GM18499 (cell line): ENCODE measurements at regions not wholly inside any gene's neighbourhood (a gene's known extent, or its start where the extent isn't known, plus 50 kb on each side); places are given as distances from the start of the nearest gene placed in this dataset.
"Not testable (repeated sequence)": the region's sequence is repeated elsewhere in the genome, so short reads cannot be mapped to it uniquely, and the experiment has no call there.

Experiments used
- ATAC-seq: cut with Tn5 transposase; IDR thresholded peaks from one replicate; pipeline ENCODE4 v1.9.1; 2021; ENCODE audit warnings: moderate number of reproducible peaks; ENCODE audit not compliant: insufficient read depth, unreplicated experiment

GRCh38 chr4:179128299-179128698 lies 1686.1 kb upstream of the AGA start:
- no peak for ATAC-seq

GRCh38 chr4:179130122-179130714 lies 1688.0 kb upstream of the AGA start:
- ATAC-seq, result no peak

GRCh38 chr4:179145746-179146525 lies 1703.7 kb upstream of the AGA start:
- ATAC-seq, result no peak

- no peak for ATAC-seq
These were observed 1709.5 kb upstream of the AGA start for GRCh38 chr4:179151770-179152169.

GRCh38 chr4:179163147-179163546 lies 1720.9 kb upstream of the AGA start:
- no peak for ATAC-seq

GRCh38 chr4:179164267-179164999 lies 1722.2 kb upstream of the AGA start:
- ATAC-seq, result no peak

GRCh38 chr4:179165000-179165738 lies 1722.9 kb upstream of the AGA start:
- ATAC-seq, result no peak

- ATAC-seq, result no peak
These were observed 1723.6 kb upstream of the AGA start for GRCh38 chr4:179165862-179166261.

GRCh38 chr4:179170308-179170707 lies 1728.1 kb upstream of the AGA start:
- not testable (repeated sequence) for ATAC-seq

- no peak for ATAC-seq
These were observed 1740.5 kb upstream of the AGA start for GRCh38 chr4:179182741-179183140.

GRCh38 chr4:179195887-179196286 lies 1753.7 kb upstream of the AGA start:
- no peak for ATAC-seq

GRCh38 chr4:179196511-179196910 lies 1754.3 kb upstream of the AGA start:
- ATAC-seq, result no peak

GRCh38 chr4:179200681-179201080 lies 1758.4 kb upstream of the AGA start:
- ATAC-seq, result no peak

- no peak for ATAC-seq
These were observed 1783.4 kb upstream of the AGA start for GRCh38 chr4:179225594-179225993.

GRCh38 chr4:179248821-179249220 lies 1806.6 kb upstream of the AGA start:
- no peak for ATAC-seq

- ATAC-seq, result no peak
These were observed 1826.6 kb upstream of the AGA start for GRCh38 chr4:179268791-179269190.

GRCh38 chr4:179272282-179272681 lies 1830.0 kb upstream of the AGA start:
- ATAC-seq, result no peak

- ATAC-seq, result no peak
These were observed 1836.4 kb upstream of the AGA start for GRCh38 chr4:179278647-179279046.

GRCh38 chr4:179285696-179286095 lies 1843.5 kb upstream of the AGA start:
- no peak for ATAC-seq

- ATAC-seq, result no peak
These were observed 1849.4 kb upstream of the AGA start for GRCh38 chr4:179291657-179292056.

- no peak for ATAC-seq
These were observed 1850.2 kb upstream of the AGA start for GRCh38 chr4:179292468-179292867.
